Smooth muscle cell (in vitro differentiated cells): ENCODE measurements at regions not wholly inside any gene's neighbourhood (a gene's known extent, or its start where the extent isn't known, plus 50 kb on each side); places are given as distances from the start of the nearest gene placed in this dataset.

Experiments
- DNase-seq: peaks from one replicate; lab custom pipeline; 2025; ENCODE audit not compliant: unreplicated experiment; lab: John Stamatoyannopoulos, UW
- H2AFZ ChIP-seq: fragments of 200-600 bp; sonication (generic); 2 replicates; pipeline ENCODE4 v1.6.0; 2016; ENCODE audit warnings: antibody characterized with exemption, low read depth, mild to moderate bottlenecking
- H3F3A ChIP-seq: fragments of 200-600 bp; sonication (generic); 2 replicates; pipeline ENCODE4 v1.6.0; 2017; ENCODE audit warnings: antibody characterized with exemption, low read depth
- H3K27ac ChIP-seq: fragments of 200-600 bp; sonication (generic); 2 replicates; pipeline ENCODE4 v1.5.1; 2016; ENCODE audit warnings: low read depth, mild to moderate bottlenecking
- H3K27me3 ChIP-seq: fragments of 200-600 bp; sonication (generic); 2 replicates; pipeline ENCODE4 v1.6.1; 2016; ENCODE audit warnings: low read depth, mild to moderate bottlenecking
- H3K36me3 ChIP-seq: fragments of 200-600 bp; sonication (generic); 2 replicates; pipeline ENCODE4 v1.5.1; 2016; ENCODE audit warnings: low read depth
- H3K4me1 ChIP-seq: fragments of 200-600 bp; sonication (generic); 2 replicates; pipeline ENCODE4 v1.5.1; 2016; ENCODE audit warnings: low read depth
- H3K4me2 ChIP-seq: fragments of 200-600 bp; sonication (generic); 2 replicates; pipeline ENCODE4 v1.6.0; 2016; ENCODE audit warnings: mild to moderate bottlenecking
- H3K4me3 ChIP-seq: fragments of 200-600 bp; sonication (generic); 2 replicates; pipeline ENCODE4 v1.5.1; 2016; ENCODE audit warnings: mild to moderate bottlenecking
- H3K79me2 ChIP-seq: fragments of 200-600 bp; sonication (generic); 2 replicates; pipeline ENCODE4 v1.6.0; 2016; ENCODE audit warnings: low read depth, mild to moderate bottlenecking
- H3K9ac ChIP-seq: fragments of 200-600 bp; sonication (generic); 2 replicates; pipeline ENCODE4 v1.6.0; 2016; ENCODE audit warnings: low read depth
- H3K9me3 ChIP-seq: fragments of 200-600 bp; sonication (generic); replicated peaks from 2 replicates; pipeline ENCODE4 v1.5.1; 2016; ENCODE audit warnings: low read depth
- H4K20me1 ChIP-seq: fragments of 200-600 bp; sonication (generic); 2 replicates; pipeline ENCODE4 v1.6.0; 2016; ENCODE audit warnings: low read depth
- CTCF ChIP-seq: fragments of 200-600 bp; sonication (generic); IDR thresholded peaks from 2 replicates; pipeline ENCODE4 v1.5.1; 2017; ENCODE audit warnings: borderline replicate concordance, mild to moderate bottlenecking, antibody characterized with exemption; ENCODE audit not compliant: insufficient read depth, poor library complexity, severe bottlenecking
- WGBS: methylation state at CpG from one replicate; pipeline ENCODE4 v1.1.7; 2016; ENCODE audit warnings: low lambda C conversion rate; 5-methylcytosine and 5-hydroxymethylcytosine counted together

- Histone ChIP-seq H3K36me3 (no peaks in the 10 kb centered on the region), H4K20me1 (no peaks in the 10 kb centered on the region)
- WGBS, result 90% methylated on average over 9 of the region's 9 CpGs
These were observed 73.7 kb downstream of the SERPINA3 start for GRCh38 chr14:94685681-94686485.

GRCh38 chr14:94685166-94685581 lies 73.0 kb downstream of the SERPINA3 start:
- no peak for DNase-seq

More at GRCh38 chr14:94685681-94686485, 73.7 kb downstream of the SERPINA3 start:
- no peaks in the 10 kb centered on the region for H3K9me3 ChIP-seq
- H3K4me1 ChIP-seq, result peaks cover 4% of the 10 kb centered on the region
- H3K9ac ChIP-seq, result no peak overlapping the region
- H3K27ac ChIP-seq, result no peak overlapping the region
- H2AFZ ChIP-seq, result no peak overlapping the region
- no peaks in the 10 kb centered on the region for H3F3A ChIP-seq
- TF ChIP-seq CTCF, result no peak
- no peak overlapping the region for H3K4me2 ChIP-seq
- H3K79me2 ChIP-seq, result no peaks in the 10 kb centered on the region
- DNase-seq, result no peak
- H3K27me3 ChIP-seq, result peaks cover 4% of the 10 kb centered on the region
- no peak overlapping the region for H3K4me3 ChIP-seq

GRCh38 chr14:94682736-94683135 lies 70.5 kb downstream of the SERPINA3 start:
- Histone ChIP-seq H2AFZ (no peak overlapping the region), H3K4me3 (no peak overlapping the region), H4K20me1 (no peaks in the 10 kb centered on the region), H3K9me3 (no peaks in the 10 kb centered on the region), H3F3A (no peaks in the 10 kb centered on the region), H3K4me2 (no peak overlapping the region), H3K36me3 (no peaks in the 10 kb centered on the region), H3K79me2 (no peaks in the 10 kb centered on the region), H3K4me1 (no peaks in the 10 kb centered on the region), H3K27me3 (no peaks in the 10 kb centered on the region), H3K9ac (no peak overlapping the region), H3K27ac (no peak overlapping the region)
- DNase-seq, result no peak
- 93% methylated on average over 5 of the region's 5 CpGs for WGBS
- no peak for TF ChIP-seq CTCF

More at GRCh38 chr14:94685166-94685581, 73.0 kb downstream of the SERPINA3 start:
- TF ChIP-seq CTCF, result no peak
- 81% methylated on average over 7 of the region's 7 CpGs for WGBS
- Histone ChIP-seq H3K9ac (no peak overlapping the region), H3K36me3 (no peaks in the 10 kb centered on the region), H3K27ac (no peak overlapping the region), H3K79me2 (no peaks in the 10 kb centered on the region), H3F3A (no peaks in the 10 kb centered on the region), H3K27me3 (no peaks in the 10 kb centered on the region), H2AFZ (no peak overlapping the region), H3K4me3 (no peak overlapping the region), H3K4me2 (no peak overlapping the region), H3K4me1 (peaks cover 4% of the 10 kb centered on the region), H3K9me3 (no peaks in the 10 kb centered on the region), H4K20me1 (no peaks in the 10 kb centered on the region)

- WGBS, result 76% methylated on average over 14 of the region's 14 CpGs
- Histone ChIP-seq H3K4me1 (no peaks in the 10 kb centered on the region), H3K9ac (no peak overlapping the region), H3F3A (no peaks in the 10 kb centered on the region), H4K20me1 (no peaks in the 10 kb centered on the region), H3K4me3 (no peak overlapping the region), H3K27me3 (no peaks in the 10 kb centered on the region), H3K27ac (no peak overlapping the region), H3K4me2 (no peak overlapping the region), H2AFZ (no peak overlapping the region), H3K36me3 (no peaks in the 10 kb centered on the region), H3K79me2 (no peaks in the 10 kb centered on the region), H3K9me3 (no peaks in the 10 kb centered on the region)
- no peak for DNase-seq
- TF ChIP-seq CTCF, result no peak
These were observed 69.9 kb downstream of the SERPINA3 start for GRCh38 chr14:94682061-94682516.
